GM10266 (cell line): ENCODE measurements at regions not wholly inside any gene's neighbourhood (a gene's known extent, or its start where the extent isn't known, plus 50 kb on each side); places are given as distances from the start of the nearest gene placed in this dataset.

ENCODE experiments used
- DNase-seq: peaks from one replicate; pipeline ENCODE4 v3.0.0; 2012; ENCODE audit errors: extremely low spot score
- CTCF ChIP-seq: IDR thresholded peaks from 2 replicates; pipeline ENCODE4 v1.5.1; 2012; ENCODE audit warnings: mild to moderate bottlenecking, low read depth; ENCODE audit not compliant: control insufficient read depth, insufficient read depth; ENCODE audit errors: missing control alignments

- TF ChIP-seq CTCF, result no peak
- no peak for DNase-seq
Observed at GRCh38 chr7:121459148-121459547, 63.0 kb upstream of the FAM3C start.

- no peak for DNase-seq
- no peak for TF ChIP-seq CTCF
Observed at GRCh38 chr7:121456785-121457359, 60.8 kb upstream of the FAM3C start.

- no peak for TF ChIP-seq CTCF
Observed at GRCh38 chr7:121456015-121456414, 59.9 kb upstream of the FAM3C start.

GRCh38 chr7:121452389-121452788 lies 56.3 kb upstream of the FAM3C start:
- no peak for DNase-seq
- TF ChIP-seq CTCF, result no peak

More at GRCh38 chr7:121456015-121456414, 59.9 kb upstream of the FAM3C start:
- no peak for DNase-seq

GRCh38 chr7:121451367-121452094 lies 55.4 kb upstream of the FAM3C start:
- DNase-seq, result no peak
- no peak for TF ChIP-seq CTCF

GRCh38 chr7:121450631-121451198 lies 54.6 kb upstream of the FAM3C start:
- DNase-seq, result no peak
- TF ChIP-seq CTCF, result no peak

GRCh38 chr7:121449735-121450240 lies 53.7 kb upstream of the FAM3C start:
- no peak for TF ChIP-seq CTCF
- DNase-seq, result no peak
